ENCODE measurements at regions not wholly inside any gene's neighbourhood (a gene's known extent, or its start where the extent isn't known, plus 50 kb on each side); places are given as distances from the start of the nearest gene placed in this dataset.
"Not testable (repeated sequence)": the region's sequence is repeated elsewhere in the genome, so short reads cannot be mapped to it uniquely, and the experiment has no call there.

- no peak for DNase-seq (ENCODE audit: low read depth in 3 of 3, low spot score in 2 of 3)
Observed at GRCh38 chr1:101463195-101463594, 226.4 kb downstream of the S1PR1 start.

GRCh38 chr1:101465941-101466340, 229.1 kb downstream of the S1PR1 start:
- DNase-seq (ENCODE audit: low read depth in 3 of 3, low spot score in 2 of 3): no peak

- DNase-seq (ENCODE audit: low read depth in 3 of 3, low spot score in 2 of 3): no peak
Observed at GRCh38 chr1:101474039-101474665, 237.3 kb downstream of the S1PR1 start.

- no peak for DNase-seq (ENCODE audit: low read depth in 3 of 3, low spot score in 2 of 3)
Observed at GRCh38 chr1:101476541-101476940, 239.7 kb downstream of the S1PR1 start.

DNA sequence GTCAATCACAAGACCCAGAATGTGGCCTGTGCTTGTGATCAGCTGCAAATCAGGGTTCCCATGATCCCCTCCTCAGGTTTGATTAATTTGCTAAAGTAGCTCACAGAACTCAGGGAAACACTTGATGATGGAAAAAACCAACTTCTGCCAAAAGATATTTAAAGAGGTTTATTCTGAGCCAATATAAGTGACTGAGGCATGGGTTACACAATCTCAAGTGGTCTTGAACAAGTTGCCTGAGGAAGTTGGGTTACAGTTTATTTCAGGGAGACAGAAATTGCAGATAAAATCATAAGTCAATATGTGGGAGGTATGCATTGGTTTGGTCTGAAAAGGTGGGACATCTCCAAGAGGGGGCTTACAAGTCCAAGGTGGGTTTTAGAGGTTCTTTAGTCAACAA, 243.1 kb downstream of the S1PR1 start:
- no peak for DNase-seq (ENCODE audit: low read depth in 3 of 3, low spot score in 2 of 3)

DNA sequence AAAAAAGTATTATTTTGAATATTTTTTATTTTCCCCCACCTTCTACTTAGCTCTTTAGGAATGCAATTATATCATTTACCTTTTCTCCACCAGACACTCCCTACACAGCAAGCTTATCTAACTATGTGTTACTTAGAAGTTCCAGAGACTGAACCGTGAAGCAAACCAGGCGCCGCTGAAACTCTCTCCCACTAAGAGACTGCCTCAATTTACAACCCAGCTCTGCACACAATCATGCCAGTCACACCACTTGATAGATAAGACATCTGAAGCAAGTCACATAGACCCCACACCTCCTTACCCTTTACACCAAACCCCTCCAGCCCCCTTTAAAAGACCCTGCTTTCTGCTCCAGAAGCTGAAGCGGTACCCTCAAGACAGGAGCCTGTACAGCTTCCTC, 245.5 kb downstream of the S1PR1 start:
- DNase-seq (ENCODE audit: low read depth in 3 of 3, low spot score in 2 of 3): no peak

GRCh38 chr1:101483982-101484688, 247.3 kb downstream of the S1PR1 start:
- no peak for DNase-seq (ENCODE audit: low read depth in 3 of 3, low spot score in 2 of 3)

DNA sequence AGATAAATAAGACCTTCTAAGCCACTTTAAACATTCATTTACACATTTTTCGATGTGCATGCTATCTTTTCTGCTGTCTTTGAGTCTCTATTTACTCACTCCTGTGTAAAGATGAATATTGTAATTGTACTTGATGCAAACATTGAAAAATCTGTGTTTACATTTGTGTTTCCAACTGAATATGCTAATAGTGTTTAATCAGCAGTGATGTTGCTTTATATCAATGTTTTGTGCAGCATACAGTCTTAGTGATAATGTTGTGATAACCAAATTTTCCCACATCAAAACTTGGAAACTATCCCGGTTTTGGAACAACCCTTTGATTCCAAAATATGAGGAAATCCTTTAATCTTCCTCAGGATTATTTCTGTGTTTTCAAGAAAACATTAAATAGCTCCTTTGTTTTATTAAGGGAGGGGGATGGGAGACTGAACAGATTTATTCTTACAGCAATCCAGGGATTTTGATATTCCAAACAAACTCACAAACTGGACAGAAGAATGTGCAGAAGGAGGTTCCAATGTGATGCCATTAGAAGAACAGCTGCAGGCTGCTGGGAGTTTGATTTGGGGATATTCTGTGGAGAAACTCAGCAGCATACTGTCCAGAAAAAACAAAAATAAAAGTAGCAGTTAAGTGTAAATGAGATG, 248.0 kb downstream of the S1PR1 start:
- peak in 1 of 3 donors; percentile 31 for DNase-seq (ENCODE audit: low read depth in 3 of 3, low spot score in 2 of 3)

DNA sequence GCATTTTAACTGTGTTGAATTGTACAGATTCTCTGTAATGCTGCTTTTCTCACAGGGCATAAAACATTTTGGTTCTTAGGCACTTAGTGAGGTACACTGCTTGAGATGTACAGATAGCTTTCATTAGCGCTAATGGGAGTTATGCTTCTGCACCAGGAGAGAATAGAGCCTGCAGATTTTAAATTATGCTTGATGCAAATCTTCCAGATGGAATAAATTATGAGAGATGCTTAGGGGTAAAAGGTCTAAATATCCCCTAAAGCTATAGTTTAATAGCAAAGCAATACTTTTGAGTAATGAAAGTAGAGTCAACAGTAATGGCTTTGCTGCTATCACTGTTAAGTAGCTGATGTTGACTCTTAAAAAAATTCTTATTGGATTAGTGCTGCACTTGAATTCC, 248.9 kb downstream of the S1PR1 start:
- no peak for DNase-seq (ENCODE audit: low read depth in 3 of 3, low spot score in 2 of 3)

DNA sequence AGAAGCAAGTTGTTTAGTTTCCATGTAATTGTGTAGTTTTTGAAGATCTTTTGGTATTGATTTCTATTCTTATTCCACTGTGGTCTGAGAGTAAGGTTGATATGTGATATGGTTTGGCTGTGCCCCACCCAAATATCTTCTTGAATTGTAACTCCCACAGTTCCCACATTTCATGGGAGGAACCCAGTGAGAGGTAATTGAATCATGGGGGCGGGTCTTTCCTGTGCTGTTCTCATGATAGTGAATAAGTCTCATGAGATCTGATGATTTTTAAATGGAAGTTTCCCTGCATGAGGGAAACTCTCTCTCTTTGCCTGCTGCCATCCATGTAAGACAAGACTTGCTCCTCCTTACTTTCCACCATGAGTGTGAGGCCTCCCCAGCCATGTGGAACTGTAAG, 255.3 kb downstream of the S1PR1 start:
- not testable (repeated sequence) for DNase-seq (ENCODE audit: low read depth in 3 of 3, low spot score in 2 of 3)

GRCh38 chr1:101493920-101494319, 257.1 kb downstream of the S1PR1 start:
- DNase-seq (ENCODE audit: low read depth in 3 of 3, low spot score in 2 of 3): not testable (repeated sequence)

- DNase-seq (ENCODE audit: low read depth in 3 of 3, low spot score in 2 of 3): no peak
Observed at GRCh38 chr1:101496109-101496508, 259.3 kb downstream of the S1PR1 start.

DNA sequence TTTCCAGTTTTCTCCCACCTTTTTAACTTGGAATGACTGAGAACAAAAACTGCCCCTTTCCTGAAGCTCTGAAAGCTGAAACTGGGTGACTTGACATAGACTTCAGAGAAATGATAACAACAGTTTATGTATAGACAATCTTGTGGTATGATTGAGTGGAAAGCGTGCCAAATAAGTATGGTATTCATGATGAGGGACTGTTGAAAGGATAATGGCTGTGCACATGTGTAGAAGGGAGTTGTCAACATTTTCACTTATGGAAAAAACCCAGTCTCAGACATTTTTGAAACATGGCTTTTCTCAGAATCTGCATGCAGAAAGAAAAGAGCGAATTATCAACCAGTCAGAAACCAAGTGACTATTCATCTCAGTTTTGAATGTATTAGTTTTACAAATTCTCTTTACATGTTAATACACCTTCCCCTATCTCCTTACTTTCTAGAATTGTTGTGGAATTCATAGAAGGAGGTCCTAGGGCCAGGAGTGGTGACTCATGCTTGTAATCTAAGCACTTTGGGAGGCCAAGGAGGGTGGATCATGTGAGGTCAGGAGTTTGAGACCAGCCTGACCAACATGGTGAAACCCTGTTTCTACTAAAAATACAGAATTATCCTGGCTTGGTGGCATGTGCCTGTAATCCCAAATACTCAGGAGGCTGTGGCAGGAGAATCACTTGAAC, 261.2 kb downstream of the S1PR1 start:
- no peak for DNase-seq (ENCODE audit: low read depth in 3 of 3, low spot score in 2 of 3)

GRCh38 chr1:101504106-101504505, 267.3 kb downstream of the S1PR1 start:
- DNase-seq (ENCODE audit: low read depth in 3 of 3, low spot score in 2 of 3): not testable (repeated sequence)

- not testable (repeated sequence) for DNase-seq (ENCODE audit: low read depth in 3 of 3, low spot score in 2 of 3)
Observed at GRCh38 chr1:101505240-101505639, 268.4 kb downstream of the S1PR1 start.

DNA sequence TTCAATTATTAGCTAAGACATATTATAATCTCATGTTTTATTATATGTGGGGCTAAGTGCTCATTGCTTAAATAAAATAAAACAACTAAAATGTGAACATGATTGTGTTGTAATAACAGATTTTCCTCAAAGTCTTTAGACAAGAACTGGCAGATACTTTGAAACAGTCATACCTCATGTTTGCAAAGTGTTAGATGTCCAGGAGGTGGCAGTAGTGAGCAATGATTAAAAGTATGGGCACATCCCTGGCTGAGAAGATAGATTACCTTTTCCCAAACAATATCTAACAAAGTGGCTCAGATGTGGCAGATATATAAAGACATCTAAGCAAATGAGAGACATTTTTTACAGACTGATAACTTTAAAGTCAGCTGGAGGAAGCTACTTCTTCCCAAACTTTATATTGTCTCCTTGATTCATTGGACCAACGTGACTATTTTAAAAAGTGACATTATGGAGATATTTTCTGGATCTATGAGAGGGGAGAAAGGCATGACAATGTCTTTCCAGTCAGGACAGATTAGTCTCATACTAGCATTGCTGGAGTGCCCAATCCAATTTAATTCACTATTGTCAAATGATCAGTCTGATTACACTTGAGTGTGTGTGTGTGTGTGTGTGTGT, 269.8 kb downstream of the S1PR1 start:
- no peak for DNase-seq (ENCODE audit: low read depth in 3 of 3, low spot score in 2 of 3)

GRCh38 chr1:101507547-101507971, 270.7 kb downstream of the S1PR1 start:
- DNase-seq (ENCODE audit: low read depth in 3 of 3, low spot score in 2 of 3): no peak

- DNase-seq (ENCODE audit: low read depth in 3 of 3, low spot score in 2 of 3): no peak
Observed at GRCh38 chr1:101508913-101509312, 272.1 kb downstream of the S1PR1 start.

- no peak for DNase-seq (ENCODE audit: low read depth in 3 of 3, low spot score in 2 of 3)
Observed at GRCh38 chr1:101509370-101509769, 272.6 kb downstream of the S1PR1 start.

DNA sequence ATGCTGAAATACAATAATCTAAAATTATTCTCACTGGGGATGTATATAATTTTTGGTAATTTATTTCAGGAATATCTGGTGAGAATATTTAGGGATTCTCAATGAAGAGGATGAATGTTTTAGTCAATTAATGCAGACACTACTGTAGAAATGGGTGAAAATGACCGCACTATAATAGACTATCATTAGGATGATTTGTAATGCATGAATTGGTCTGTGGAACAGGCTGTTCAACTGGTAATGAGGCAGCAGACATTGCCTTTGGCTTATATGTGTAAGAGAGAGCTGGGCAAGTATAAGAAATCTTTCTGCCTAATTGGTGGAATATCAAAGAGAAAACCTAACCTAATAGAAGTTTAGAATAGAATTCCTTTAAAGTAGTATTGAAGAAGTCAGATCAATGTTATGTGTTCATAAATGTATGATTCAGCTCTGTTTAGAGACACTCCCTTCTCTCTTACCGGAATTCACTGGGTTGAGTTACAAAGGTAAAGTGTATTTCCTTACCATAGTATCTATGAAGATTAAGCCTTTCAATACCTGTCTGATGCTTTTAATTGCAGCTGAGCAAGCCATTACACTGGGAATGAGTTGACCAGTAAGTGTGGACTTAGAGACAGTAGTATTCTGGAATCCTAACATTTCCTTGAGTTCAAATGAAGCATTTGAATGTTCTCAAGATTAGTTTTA, 274.5 kb downstream of the S1PR1 start:
- DNase-seq (ENCODE audit: low read depth in 3 of 3, low spot score in 2 of 3): no peak

Data from right renal cortex interstitium (tissue), 3 donors.